ENCODE measurements at regions not wholly inside any gene's neighbourhood (a gene's known extent, or its start where the extent isn't known, plus 50 kb on each side); places are given as distances from the start of the nearest gene placed in this dataset.
"Not testable (repeated sequence)": the region's sequence is repeated elsewhere in the genome, so short reads cannot be mapped to it uniquely, and the experiment has no call there.

- intact Hi-C loops (cut with DNase I), result no loop called here
- TF ChIP-seq POLR2A (IDR thresholded peaks at IDR 0.05), result no peak
- no peak for TF ChIP-seq EP300 (IDR thresholded peaks at IDR 0.05)
- no peak for TF ChIP-seq CTCF (IDR thresholded peaks at IDR 0.05)
- no peak for TF ChIP-seq POLR2AphosphoS5 (IDR thresholded peaks at IDR 0.05)
- Histone ChIP-seq H3K4me3 (no peak overlapping the region), H3K9me3 (no peaks in the 10 kb centered on the region), H3K27ac (no peak overlapping the region), H3K4me1 (no peaks in the 10 kb centered on the region), H3K27me3 (no peaks in the 10 kb centered on the region), H3K36me3 (no peaks in the 10 kb centered on the region)
- DNase-seq, result no peak
Measured at GRCh38 chr5:85605381-85605780, 1012.4 kb upstream of the COX7C start.

- TF ChIP-seq CTCF (IDR thresholded peaks at IDR 0.05) (no peak), POLR2AphosphoS5 (IDR thresholded peaks at IDR 0.05) (no peak), EP300 (IDR thresholded peaks at IDR 0.05) (no peak), POLR2A (IDR thresholded peaks at IDR 0.05) (no peak)
- Histone ChIP-seq H3K4me1 (no peaks in the 10 kb centered on the region), H3K27me3 (no peaks in the 10 kb centered on the region), H3K9me3 (no peaks in the 10 kb centered on the region), H3K27ac (no peak overlapping the region), H3K36me3 (no peaks in the 10 kb centered on the region), H3K4me3 (no peak overlapping the region)
- 78 to 80% methylated on average over 3 of the region's 3 CpGs for WGBS, 2 donors
- DNase-seq, result no peak
- intact Hi-C loops (cut with DNase I), result no loop called here
Measured at GRCh38 chr5:85614489-85614888, 1003.3 kb upstream of the COX7C start.

- WGBS, 2 donors, result 91 to 94% methylated on average over 2 of the region's 2 CpGs
- intact Hi-C loops (cut with DNase I), result no loop called here
- no peaks in the 10 kb centered on the region for H3K4me1 ChIP-seq
- no peak for DNase-seq
- TF ChIP-seq POLR2A (IDR thresholded peaks at IDR 0.05), result no peak
- no peak for TF ChIP-seq POLR2AphosphoS5 (IDR thresholded peaks at IDR 0.05)
- TF ChIP-seq EP300 (IDR thresholded peaks at IDR 0.05), result no peak
- TF ChIP-seq CTCF (IDR thresholded peaks at IDR 0.05), result no peak
- H3K9me3 ChIP-seq, result no peaks in the 10 kb centered on the region
- no peaks in the 10 kb centered on the region for H3K36me3 ChIP-seq
- no peak overlapping the region for H3K4me3 ChIP-seq
- no peak overlapping the region for H3K27ac ChIP-seq
- no peaks in the 10 kb centered on the region for H3K27me3 ChIP-seq
Measured at GRCh38 chr5:85621668-85622067, 996.1 kb upstream of the COX7C start.

- no peak overlapping the region for H3K27ac ChIP-seq
- H3K27me3 ChIP-seq, result no peaks in the 10 kb centered on the region
- DNase-seq, result no peak
- H3K36me3 ChIP-seq, result no peaks in the 10 kb centered on the region
- intact Hi-C loops (cut with DNase I), result no loop called here
- no peak overlapping the region for H3K4me3 ChIP-seq
- no peaks in the 10 kb centered on the region for H3K9me3 ChIP-seq
- TF ChIP-seq EP300 (IDR thresholded peaks at IDR 0.05), result no peak
- TF ChIP-seq POLR2A (IDR thresholded peaks at IDR 0.05), result no peak
- no peak for TF ChIP-seq POLR2AphosphoS5 (IDR thresholded peaks at IDR 0.05)
- TF ChIP-seq CTCF (IDR thresholded peaks at IDR 0.05), result no peak
- H3K4me1 ChIP-seq, result no peaks in the 10 kb centered on the region
Measured at GRCh38 chr5:85628153-85628552, 989.6 kb upstream of the COX7C start.

GRCh38 chr5:85638495-85639125 is 979.1 kb upstream of the COX7C start:
- H3K4me1 ChIP-seq; H3K27ac ChIP-seq; intact Hi-C loops (cut with DNase I); H3K9me3 ChIP-seq; H3K4me3 ChIP-seq; H3K36me3 ChIP-seq; DNase-seq; H3K27me3 ChIP-seq: not testable (repeated sequence)
- 85 to 96% methylated on average over 20 of the region's 25 CpGs for WGBS, 2 donors
